Large intestine (tissue), 3 donors: ENCODE measurements at regions not wholly inside any gene's neighbourhood (a gene's known extent, or its start where the extent isn't known, plus 50 kb on each side); places are given as distances from the start of the nearest gene placed in this dataset.

Experiments
- DNase-seq, 2 donors: peaks; one replicate each; pipeline versions ENCODE4 v3.0.0 to v3.0.0-alpha.2; 2013
- H3K27ac ChIP-seq: one replicate; pipeline ENCODE4 v1.5.1; 2013; ENCODE audit warnings: low read length
- H3K27me3 ChIP-seq: 2 replicates; pipeline ENCODE4 v1.6.1; 2013; ENCODE audit warnings: low read length; ENCODE audit not compliant: control insufficient read depth, insufficient read depth
- H3K36me3 ChIP-seq: 2 replicates; pipeline ENCODE4 v1.6.1; 2013; ENCODE audit warnings: low read length; ENCODE audit not compliant: control insufficient read depth, insufficient read depth
- H3K4me1 ChIP-seq: one replicate; pipeline ENCODE4 v1.6.1; 2013; ENCODE audit warnings: low read length; ENCODE audit not compliant: control insufficient read depth, insufficient read depth
- H3K4me3 ChIP-seq: one replicate; pipeline ENCODE4 v1.5.1; 2013; ENCODE audit warnings: low read length
- H3K9me3 ChIP-seq: one replicate; pipeline ENCODE4 v1.6.1; 2013; ENCODE audit warnings: mild to moderate bottlenecking, low read depth, low read length, moderate library complexity; ENCODE audit not compliant: control insufficient read depth
- WGBS: methylation state at CpG from one replicate; pipeline ENCODE4 v1.1.5; 2013; ENCODE audit warnings: low lambda C conversion rate; ENCODE audit not compliant: insufficient coverage; 5-methylcytosine and 5-hydroxymethylcytosine counted together

DNA sequence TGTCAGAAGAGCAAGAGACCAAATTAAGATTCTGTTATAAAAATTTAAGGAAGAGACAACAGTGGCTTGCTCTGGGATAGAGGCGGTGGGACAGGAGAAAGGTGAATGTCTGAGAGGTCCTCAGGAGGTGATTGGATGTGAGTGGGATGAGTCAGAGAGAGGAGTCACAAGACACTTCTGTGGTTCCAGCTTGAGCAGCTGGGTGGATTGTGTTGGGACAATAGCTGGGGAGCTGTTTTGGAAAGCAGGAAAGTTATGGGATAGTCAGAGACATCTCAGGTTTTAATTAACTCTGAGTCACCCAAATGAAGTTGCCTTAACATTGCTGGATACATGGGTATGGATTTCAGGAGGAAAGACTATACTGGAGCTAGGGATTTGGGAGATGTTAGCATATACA is 218.0 kb upstream of the TRIB2 start:
- WGBS = no CpG with 5 or more reads among the region's 1 CpG
- Histone ChIP-seq H3K27ac (no peak overlapping the region), H3K36me3 (no peaks in the 10 kb centered on the region), H3K4me1 (no peaks in the 10 kb centered on the region), H3K27me3 (no peaks in the 10 kb centered on the region), H3K9me3 (no peaks in the 10 kb centered on the region), H3K4me3 (no peak overlapping the region)
- DNase-seq = no peak

GRCh38 chr2:12500899-12501298 is 215.8 kb upstream of the TRIB2 start:
- Histone ChIP-seq H3K4me3 (no peak overlapping the region), H3K27ac (no peak overlapping the region), H3K27me3 (no peaks in the 10 kb centered on the region), H3K9me3 (no peaks in the 10 kb centered on the region), H3K36me3 (no peaks in the 10 kb centered on the region), H3K4me1 (no peaks in the 10 kb centered on the region)
- no CpG with 5 or more reads among the region's 1 CpG for WGBS
- no peak for DNase-seq

DNA sequence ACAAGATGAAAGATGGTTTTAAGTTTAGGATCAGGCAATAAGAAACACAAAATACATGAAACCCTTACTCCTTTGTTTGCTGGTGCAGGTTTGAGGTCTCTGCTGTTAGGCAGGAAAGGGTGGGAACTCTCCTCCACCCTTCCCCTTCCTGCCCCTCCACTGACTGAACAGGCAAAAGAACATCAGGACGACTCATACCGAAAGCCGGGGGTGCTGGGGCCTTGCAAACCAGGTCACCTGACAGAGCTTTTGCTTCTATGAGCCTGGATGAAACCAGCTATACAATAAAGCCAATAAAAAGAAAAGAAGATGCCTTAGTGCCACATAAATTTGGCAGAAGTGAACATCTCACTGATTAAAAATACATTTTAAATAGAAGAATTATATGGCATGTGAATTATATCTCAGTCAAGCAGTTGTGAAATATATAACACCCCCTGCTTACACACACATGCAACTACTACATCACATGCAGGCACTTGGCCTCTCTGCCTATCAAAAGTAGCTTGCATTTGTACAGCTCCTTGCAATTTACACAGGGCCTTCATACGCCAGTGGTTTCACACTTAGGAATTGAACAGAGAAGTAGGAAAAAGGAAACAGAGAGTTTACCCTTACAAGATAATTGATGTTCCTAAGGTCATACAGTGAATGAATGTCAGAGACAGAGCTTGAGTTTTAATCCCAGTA is 215.1 kb upstream of the TRIB2 start:
- Histone ChIP-seq H3K4me3 (no peak overlapping the region), H3K9me3 (no peaks in the 10 kb centered on the region), H3K4me1 (no peaks in the 10 kb centered on the region), H3K27ac (no peak overlapping the region), H3K27me3 (no peaks in the 10 kb centered on the region), H3K36me3 (no peaks in the 10 kb centered on the region)
- no CpG with 5 or more reads among the region's 4 CpGs for WGBS
- DNase-seq = no peak

DNA sequence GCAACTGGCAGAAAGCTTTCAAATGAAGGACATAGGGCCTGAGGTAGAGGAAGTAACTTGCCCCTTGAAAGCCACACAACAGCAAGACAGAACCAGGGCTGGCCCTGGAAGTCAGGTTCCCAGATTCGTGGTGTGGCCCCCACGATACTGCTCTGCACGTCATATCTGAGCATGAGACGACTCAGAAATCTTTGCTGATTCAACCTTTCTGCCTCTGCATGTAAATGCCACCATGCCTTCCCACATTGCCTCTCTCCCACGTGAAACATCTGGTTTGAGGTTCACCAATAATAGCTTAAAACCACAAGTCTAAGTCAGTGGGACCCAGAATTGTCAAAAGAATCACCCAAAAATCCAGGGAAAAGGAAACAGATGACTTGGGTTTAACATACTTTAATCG is 214.0 kb upstream of the TRIB2 start:
- H3K9me3 ChIP-seq = no peaks in the 10 kb centered on the region
- 100% methylated on average over 1 of the region's 6 CpGs for WGBS
- H3K27ac ChIP-seq = no peak overlapping the region

GRCh38 chr2:12504443-12504842 is 212.3 kb upstream of the TRIB2 start:
- no peak overlapping the region for H3K4me3 ChIP-seq
- no peak overlapping the region for H3K27ac ChIP-seq
- no peaks in the 10 kb centered on the region for H3K4me1 ChIP-seq
- no peaks in the 10 kb centered on the region for H3K27me3 ChIP-seq
- WGBS = no CpG with 5 or more reads among the region's 4 CpGs
- no peak for DNase-seq
- H3K9me3 ChIP-seq = no peaks in the 10 kb centered on the region
- H3K36me3 ChIP-seq = no peaks in the 10 kb centered on the region

More for the DNA sequence above, 214.0 kb upstream of the TRIB2 start:
- Histone ChIP-seq H3K27me3 (no peaks in the 10 kb centered on the region), H3K4me1 (no peaks in the 10 kb centered on the region), H3K36me3 (no peaks in the 10 kb centered on the region), H3K4me3 (no peak overlapping the region)
- no peak for DNase-seq

- DNase-seq = no peak
- whole genome bisulfite sequencing = no CpG with 5 or more reads among the region's 2 CpGs
- Histone ChIP-seq H3K36me3 (no peaks in the 10 kb centered on the region), H3K9me3 (no peaks in the 10 kb centered on the region), H3K27ac (no peak overlapping the region), H3K4me1 (no peaks in the 10 kb centered on the region), H3K4me3 (no peak overlapping the region), H3K27me3 (no peaks in the 10 kb centered on the region)
Observed at GRCh38 chr2:12506846-12507245, 209.9 kb upstream of the TRIB2 start.

DNA sequence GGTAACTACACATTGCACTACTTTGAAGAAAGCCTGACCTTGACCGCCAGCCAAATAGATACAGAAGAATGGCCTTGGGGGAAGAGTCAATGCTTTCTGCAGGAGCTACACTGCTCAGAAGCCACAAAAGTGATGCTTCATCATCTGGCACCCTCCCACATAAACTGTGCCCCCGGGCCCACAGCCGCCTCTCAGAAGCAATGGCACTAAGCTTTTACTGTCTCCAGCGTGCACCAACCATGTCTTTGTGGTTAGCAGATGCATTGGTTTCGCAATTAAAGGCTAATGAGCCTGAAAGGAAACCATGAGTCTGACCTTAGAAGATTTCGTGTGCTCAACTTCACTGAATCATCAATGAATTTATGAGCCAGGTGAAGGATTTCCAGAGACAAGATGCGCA is 209.4 kb upstream of the TRIB2 start:
- no CpG with 5 or more reads among the region's 7 CpGs for WGBS
- H3K4me3 ChIP-seq = no peak overlapping the region
- H3K27me3 ChIP-seq = no peaks in the 10 kb centered on the region
- DNase-seq = no peak
- no peaks in the 10 kb centered on the region for H3K4me1 ChIP-seq
- H3K27ac ChIP-seq = no peak overlapping the region
- H3K9me3 ChIP-seq = no peaks in the 10 kb centered on the region
- H3K36me3 ChIP-seq = no peaks in the 10 kb centered on the region

GRCh38 chr2:12510070-12510469 is 206.7 kb upstream of the TRIB2 start:
- H3K27ac ChIP-seq = no peak overlapping the region
- H3K27me3 ChIP-seq = no peaks in the 10 kb centered on the region
- H3K9me3 ChIP-seq = no peaks in the 10 kb centered on the region
- DNase-seq = no peak
- H3K36me3 ChIP-seq = no peaks in the 10 kb centered on the region
- no peak overlapping the region for H3K4me3 ChIP-seq
- H3K4me1 ChIP-seq = no peaks in the 10 kb centered on the region

DNA sequence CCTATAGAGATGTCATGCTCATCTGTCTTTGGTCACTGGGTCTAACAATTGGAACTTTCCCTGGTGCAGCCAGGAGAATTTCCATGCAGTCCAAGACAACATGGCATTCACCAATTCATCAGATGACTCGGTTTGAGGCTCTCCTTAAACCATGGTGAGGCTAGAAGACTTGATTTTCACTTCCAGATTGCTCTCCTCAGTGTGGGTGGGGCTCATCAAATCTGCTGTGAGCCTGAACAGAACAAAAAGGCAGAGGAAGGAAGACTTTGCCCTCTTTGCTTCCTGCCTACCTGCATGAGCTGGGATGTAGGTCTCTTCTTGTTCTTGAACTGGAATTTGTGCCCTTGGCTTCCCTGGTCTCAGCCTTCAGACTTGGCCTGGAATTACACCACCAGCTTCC is 203.4 kb upstream of the TRIB2 start:
- no peak overlapping the region for H3K4me3 ChIP-seq
- H3K4me1 ChIP-seq = no peaks in the 10 kb centered on the region
- H3K36me3 ChIP-seq = no peaks in the 10 kb centered on the region
- no peaks in the 10 kb centered on the region for H3K9me3 ChIP-seq
- no peaks in the 10 kb centered on the region for H3K27me3 ChIP-seq
- H3K27ac ChIP-seq = no peak overlapping the region
- no CpG with 5 or more reads among the region's 1 CpG for WGBS
- no peak for DNase-seq

DNA sequence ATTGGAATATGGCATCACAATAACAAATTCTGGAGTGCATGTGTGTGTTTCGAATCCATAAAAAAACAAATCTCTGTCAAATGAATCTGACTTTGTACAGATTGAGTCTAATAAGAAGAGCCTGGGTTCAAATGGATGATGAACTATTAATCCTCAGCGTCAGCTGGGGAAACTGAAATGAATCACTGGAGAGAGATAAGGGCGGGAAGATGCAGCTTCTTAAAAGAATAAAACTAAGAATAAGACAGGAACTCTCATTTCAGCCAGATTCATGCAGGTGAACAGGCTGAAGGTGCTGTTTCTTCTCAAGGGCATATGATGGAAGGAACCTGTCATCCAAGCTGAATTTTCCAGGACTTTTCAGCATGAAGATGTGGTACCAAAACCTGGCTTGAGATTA is 202.6 kb upstream of the TRIB2 start:
- Histone ChIP-seq H3K27ac (no peak overlapping the region), H3K27me3 (no peaks in the 10 kb centered on the region), H3K36me3 (no peaks in the 10 kb centered on the region), H3K4me3 (no peak overlapping the region), H3K9me3 (no peaks in the 10 kb centered on the region), H3K4me1 (no peaks in the 10 kb centered on the region)
- no peak for DNase-seq
- WGBS = 63% methylated on average over 2 of the region's 3 CpGs

DNA sequence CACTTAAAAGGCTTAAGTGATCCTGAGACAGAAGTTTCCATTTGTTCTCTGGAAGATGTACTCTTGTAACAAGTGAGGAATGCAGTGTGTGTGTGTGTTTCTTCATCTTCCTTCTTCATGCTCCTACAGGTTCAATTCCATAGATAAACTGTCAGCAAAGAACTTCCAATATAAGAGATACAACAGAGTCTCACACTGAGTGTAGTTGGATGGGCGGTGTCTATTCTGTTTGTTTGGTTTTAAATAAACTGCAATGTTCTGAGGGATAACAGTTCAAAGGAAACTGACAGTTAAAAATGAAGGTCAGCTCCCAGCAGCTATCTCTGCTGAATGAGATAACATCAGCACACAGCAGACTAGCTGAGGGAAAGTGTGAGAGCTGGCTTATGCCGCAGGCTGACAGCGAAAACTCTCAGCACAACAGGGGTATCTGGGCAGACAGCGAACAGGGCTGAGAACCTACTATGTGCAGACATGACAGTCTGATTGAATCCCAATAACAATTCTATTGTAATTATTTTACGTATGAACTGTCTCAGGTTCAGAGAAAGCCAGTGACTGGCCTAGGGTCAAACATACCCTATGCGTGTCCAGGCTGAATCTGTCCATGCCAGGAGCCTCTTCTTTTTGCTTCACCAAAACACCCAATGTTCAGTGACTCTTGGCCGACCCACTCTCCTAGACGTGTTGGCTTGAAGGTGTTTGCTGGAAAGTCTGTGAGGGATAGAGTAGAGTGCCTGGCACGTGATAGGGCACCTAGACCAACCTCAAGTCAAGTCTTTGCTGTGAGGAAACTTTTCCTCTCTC is 201.9 kb upstream of the TRIB2 start:
- no peak for DNase-seq
- Histone ChIP-seq H3K36me3 (no peaks in the 10 kb centered on the region), H3K27me3 (no peaks in the 10 kb centered on the region), H3K4me1 (no peaks in the 10 kb centered on the region), H3K4me3 (no peak overlapping the region), H3K9me3 (no peaks in the 10 kb centered on the region), H3K27ac (no peak overlapping the region)
- WGBS = 29% methylated on average over 1 of the region's 9 CpGs
